Right lobe of liver (tissue), 4 donors: ENCODE measurements at regions not wholly inside any gene's neighbourhood (a gene's known extent, or its start where the extent isn't known, plus 50 kb on each side); places are given as distances from the start of the nearest gene placed in this dataset.

Source experiments
- CTCF ChIP-seq, 4 donors: fragments of 200-600 bp in 3 of 4; fragments of 450-650 bp in 1 of 4; IDR thresholded peaks; one replicate each; pipeline versions ENCODE4 v1.5.1 to v1.8.0; 2016 to 2022; ENCODE audit warnings: antibody characterized with exemption in 4 of 4, mild to moderate bottlenecking in 2 of 4
- POLR2A ChIP-seq: fragments of 450-650 bp; IDR thresholded peaks from one replicate; pipeline ENCODE4 v1.6.1; 2017; ENCODE audit warnings: antibody characterized with exemption, mild to moderate bottlenecking
- donor health status: DM: no; HTN: no; CAD: no.
- donor health status: DM: no; HTN: no; CAD: no.
- donor health status: DM: no; HTN: yes; CAD: no.

- no peak for TF ChIP-seq POLR2A
- no peak for TF ChIP-seq CTCF (IDR thresholded peaks at IDR 0.05)
These were observed 389.8 kb downstream of the SH2D4B start for GRCh38 chr10:80927419-80928078.
